ENCODE measurements at regions not wholly inside any gene's neighbourhood (a gene's known extent, or its start where the extent isn't known, plus 50 kb on each side); places are given as distances from the start of the nearest gene placed in this dataset.

GRCh38 chr13:30107521-30108136, 199.7 kb downstream of the KATNAL1 start:
- H3K18ac ChIP-seq (ENCODE audit: extremely low read depth, low read length), result no peak overlapping the region
- 0 out of 2 replicates have a peak overlapping the region, but pooled peaks have one; percentile 19 for H4K8ac ChIP-seq (ENCODE audit: extremely low read depth, insufficient read depth, low read length)
- H3K4ac ChIP-seq (replicated peaks; ENCODE audit: insufficient read length, low read depth, low read length), result no peak overlapping the region
- peak overlapping the region; percentile 27 for H4K91ac ChIP-seq (replicated peaks; ENCODE audit: insufficient read length, low read length)
- no peak overlapping the region for H2AFZ ChIP-seq (ENCODE audit: low read length)
- no peak overlapping the region for H3K56ac ChIP-seq (replicated peaks; ENCODE audit: insufficient read length, low read depth, low read length)
- no peak overlapping the region for H2BK12ac ChIP-seq (ENCODE audit: low read depth, low read length)
- no peak overlapping the region for H3K4me3 ChIP-seq (ENCODE audit: extremely low read depth in 1 of 4, insufficient read depth in 2 of 4, low read depth in 3 of 4, low read length in 4 of 4)
- H3K9ac ChIP-seq (replicated peaks in 1 of 4; ENCODE audit: extremely low read depth in 1 of 4, low read depth in 3 of 4, low read length in 3 of 4), result no peak overlapping the region
- FAIRE-seq, result no peak
- no peaks in the 10 kb centered on the region for H3K79me1 ChIP-seq (ENCODE audit: low read depth, low read length)
- H3K79me2 ChIP-seq (ENCODE audit: control insufficient read depth in 1 of 2, insufficient read depth in 2 of 2, low read length in 2 of 2), result no peaks in the 10 kb centered on the region
- H3K14ac ChIP-seq (ENCODE audit: insufficient read length), result no peak overlapping the region
- no peak overlapping the region for H2BK15ac ChIP-seq (ENCODE audit: low read length)
- no peak overlapping the region for H3K23ac ChIP-seq (ENCODE audit: insufficient read length)
- ChIA-PET POLR2A (ENCODE audit: partially characterized antibody) (no interaction called here), CTCF (ENCODE audit: partially characterized antibody) (interaction anchor here (2.9 kb wide), 1 partner anchor 337 kb away, joined by 11 read pairs; no protein-coding TSS in a partner anchor)
- no peaks in the 10 kb centered on the region for H3K23me2 ChIP-seq (ENCODE audit: low read depth, low read length)
- no peak overlapping the region for H3K27ac ChIP-seq (ENCODE audit: low read depth, low read length)
- no peak overlapping the region for H2BK120ac ChIP-seq (replicated peaks; ENCODE audit: low read depth, low read length)
- DNase-seq (ENCODE audit: low read depth in 1 of 2, low spot score in 2 of 2), result no peak
- no peaks in the 10 kb centered on the region for H4K20me1 ChIP-seq (replicated peaks in 1 of 2; ENCODE audit: control insufficient read depth in 1 of 2, insufficient read depth in 2 of 2, low read length in 2 of 2)
- H3K27me3 ChIP-seq (replicated peaks in 1 of 4; ENCODE audit: control insufficient read depth in 3 of 4, extremely low read depth in 1 of 4, insufficient read depth in 3 of 4, low read length in 3 of 4), result peaks cover 0 to 7% (median 2%) of the 10 kb centered on the region in 4 experiments; a peak in 2 of 7 replicates
- H2BK20ac ChIP-seq (ENCODE audit: low read length), result no peak overlapping the region
- WGBS, 2 experiments (ENCODE audit: extremely low coverage in 1 of 2, insufficient coverage in 1 of 2, insufficient read length in 1 of 2, insufficient replicate concordance in 2 of 2, low coverage in 1 of 2, low lambda C conversion rate in 2 of 2, missing lambda C conversion rate in 1 of 2), result 94% methylated on average over 14 of the region's 14 CpGs; no CpG with 5 or more reads in 1 of the 2 experiments
- 0 out of 2 replicates have a peak overlapping the region, but pooled peaks have one; percentile 26 for H2BK5ac ChIP-seq (ENCODE audit: low read depth, low read length)
- peaks cover 0 to 4% (median 1%) of the 10 kb centered on the region in 4 experiments; a peak in 2 of 7 replicates for H3K4me1 ChIP-seq (replicated peaks in 1 of 4; ENCODE audit: control insufficient read depth in 3 of 4, insufficient read depth in 4 of 4, low read length in 3 of 4)
- H4K5ac ChIP-seq (ENCODE audit: insufficient read length, low read depth, low read length), result no peak overlapping the region
- H3K9me3 ChIP-seq (ENCODE audit: insufficient read depth in 2 of 2, low read depth in 1 of 2, low read length in 1 of 2), result no peaks in the 10 kb centered on the region
- H3K4me2 ChIP-seq (ENCODE audit: insufficient read depth in 1 of 2, low read depth in 2 of 2, low read length in 2 of 2), result no peak overlapping the region
- no peak overlapping the region for H2AK5ac ChIP-seq (ENCODE audit: low read depth, low read length)
- H3K36me3 ChIP-seq (ENCODE audit: control insufficient read depth in 2 of 4, insufficient read depth in 4 of 4, low read length in 3 of 4), result no peaks in the 10 kb centered on the region
- TF ChIP-seq TAF7 (optimal IDR thresholded peaks at IDR 0.05; ENCODE audit: borderline replicate concordance, low read depth, low read length), result no peak
- no peak for TF ChIP-seq CHD1 (IDR thresholded peaks at IDR 0.05; ENCODE audit: low read depth, low read length)
- no peak for TF ChIP-seq FOSL1 (IDR thresholded peaks at IDR 0.05; ENCODE audit: insufficient read depth, low read depth, low read length)
- TF ChIP-seq ASH2L (IDR thresholded peaks at IDR 0.05; ENCODE audit: low read length), result no peak
- no peak for TF ChIP-seq JUND (IDR thresholded peaks at IDR 0.05; ENCODE audit: low read length)
- no peak for TF ChIP-seq TBP (IDR thresholded peaks at IDR 0.05; ENCODE audit: low read depth, low read length)
- no peak for TF ChIP-seq SIRT6 (IDR thresholded peaks at IDR 0.05; ENCODE audit: low read length)
- TF ChIP-seq KDM1A (IDR thresholded peaks at IDR 0.05; ENCODE audit: borderline replicate concordance, low read length), result no peak
- no peak for TF ChIP-seq CBX8 (IDR thresholded peaks at IDR 0.05; ENCODE audit: borderline replicate concordance, low read depth, low read length)
- no peak for TF ChIP-seq SP4 (IDR thresholded peaks at IDR 0.05; ENCODE audit: low read length)
- TF ChIP-seq RBBP5 (IDR thresholded peaks at IDR 0.05; ENCODE audit: borderline replicate concordance, low read depth, low read length), result no peak
- no peak for TF ChIP-seq RAD21 (IDR thresholded peaks at IDR 0.05 in 1 of 2, conservative IDR thresholded peaks at IDR 0.05 in 1 of 2; ENCODE audit: low read depth in 2 of 2, low read length in 2 of 2)
- no peak for TF ChIP-seq KDM4A (IDR thresholded peaks at IDR 0.05; ENCODE audit: low read depth, low read length, severe bottlenecking)
- TF ChIP-seq ZNF274 (IDR thresholded peaks at IDR 0.05; ENCODE audit: borderline replicate concordance, extremely low read depth, low read length), result no peak
